AML-193 (cell line): ENCODE measurements at regions not wholly inside any gene's neighbourhood (a gene's known extent, or its start where the extent isn't known, plus 50 kb on each side); places are given as distances from the start of the nearest gene placed in this dataset.
"Not testable (repeated sequence)": the region's sequence is repeated elsewhere in the genome, so short reads cannot be mapped to it uniquely, and the experiment has no call there.

ENCODE experiments used
- DNase-seq, 2 experiments: peaks; one replicate each; lab custom pipeline; 2025; lab: John Stamatoyannopoulos, UW

DNA sequence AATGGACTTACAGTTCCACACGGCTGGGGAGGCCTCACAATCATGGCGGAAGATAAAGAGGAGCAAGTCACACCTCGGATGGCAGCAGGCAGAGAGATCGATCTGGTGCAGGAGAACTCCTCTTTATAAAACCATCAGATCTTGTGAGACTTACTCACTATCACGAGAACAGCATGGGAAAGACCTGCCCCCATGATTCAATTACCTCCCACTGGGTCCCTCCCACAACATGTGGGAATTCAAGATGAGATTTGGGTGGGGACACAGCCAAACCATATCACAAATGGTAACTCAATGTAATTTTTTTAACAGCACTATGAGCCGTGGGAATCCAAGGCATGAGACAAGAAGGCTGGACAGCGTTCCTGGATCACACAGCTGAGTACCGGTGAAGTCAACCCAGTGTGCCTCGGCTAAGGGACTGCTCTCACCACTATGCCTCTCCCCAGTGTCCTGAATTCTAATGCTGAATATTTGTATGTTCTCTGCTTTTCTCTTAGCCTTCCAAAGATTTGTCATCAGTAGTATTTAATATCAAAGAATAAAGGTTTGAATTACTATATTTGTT is 84.3 kb downstream of the IRS2 start:
- not testable (repeated sequence) for DNase-seq

DNA sequence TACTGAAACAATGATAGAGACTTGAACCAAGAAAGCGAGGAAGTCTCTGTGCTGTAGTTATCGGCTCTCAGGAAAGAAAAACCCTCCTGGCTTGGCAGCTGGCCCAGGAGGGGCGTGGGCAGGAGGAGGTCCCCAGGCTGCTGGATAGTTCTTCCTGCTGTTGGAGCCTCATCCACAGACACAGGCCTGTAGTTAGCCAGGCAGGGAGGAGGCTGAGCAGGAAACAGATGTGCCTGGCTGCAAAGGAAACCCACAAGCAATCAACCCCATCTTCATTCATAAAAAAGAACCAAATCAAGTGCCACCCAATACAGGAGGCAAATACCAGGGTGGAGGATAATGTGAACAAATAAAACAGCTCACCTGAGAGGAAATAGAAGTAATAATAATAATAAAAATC is 86.2 kb downstream of the IRS2 start:
- DNase-seq = peak; percentile 98 to 99

DNA sequence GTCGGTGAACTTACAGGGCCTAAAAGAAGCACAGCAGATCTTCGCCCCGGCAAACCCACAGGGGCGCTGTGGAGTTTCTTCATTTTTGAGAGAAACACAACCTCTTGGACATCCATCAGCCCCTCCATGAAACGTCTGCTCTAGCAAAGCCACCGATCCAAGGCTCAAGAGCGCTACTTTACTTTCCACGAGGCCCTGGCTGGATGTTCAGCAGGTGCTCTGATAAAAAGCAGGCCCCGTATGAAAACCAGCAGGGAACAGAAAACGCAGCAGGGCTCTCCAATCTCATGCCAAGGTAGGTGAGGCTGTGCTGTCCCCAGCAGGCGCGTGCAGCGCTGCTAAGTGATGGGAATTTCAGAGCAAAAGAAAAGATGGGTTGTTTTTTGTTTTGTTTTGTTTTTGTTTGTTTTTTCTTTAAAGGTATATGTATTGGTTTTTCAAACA is 86.7 kb downstream of the IRS2 start:
- DNase-seq = no peak

DNA sequence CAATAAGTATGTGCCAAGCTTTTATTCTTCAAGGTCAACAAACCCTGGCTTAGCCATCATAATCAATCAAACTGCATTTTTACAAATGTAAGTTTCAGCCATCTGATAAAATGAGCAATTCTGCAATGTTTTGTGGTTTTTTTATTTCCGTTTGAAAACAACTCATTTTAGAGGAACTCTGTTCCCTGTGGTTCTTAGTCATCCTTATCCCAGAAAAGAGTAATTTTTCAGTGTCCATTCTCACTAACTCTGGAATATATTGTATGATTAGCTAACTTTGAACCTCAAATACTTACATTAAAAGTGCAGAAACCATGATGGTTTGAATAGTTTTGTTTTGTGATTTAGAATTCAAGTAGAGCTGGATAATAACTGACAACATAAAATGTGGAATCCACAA is 87.6 kb downstream of the IRS2 start:
- peak; percentile 32 to 45 for DNase-seq

DNA sequence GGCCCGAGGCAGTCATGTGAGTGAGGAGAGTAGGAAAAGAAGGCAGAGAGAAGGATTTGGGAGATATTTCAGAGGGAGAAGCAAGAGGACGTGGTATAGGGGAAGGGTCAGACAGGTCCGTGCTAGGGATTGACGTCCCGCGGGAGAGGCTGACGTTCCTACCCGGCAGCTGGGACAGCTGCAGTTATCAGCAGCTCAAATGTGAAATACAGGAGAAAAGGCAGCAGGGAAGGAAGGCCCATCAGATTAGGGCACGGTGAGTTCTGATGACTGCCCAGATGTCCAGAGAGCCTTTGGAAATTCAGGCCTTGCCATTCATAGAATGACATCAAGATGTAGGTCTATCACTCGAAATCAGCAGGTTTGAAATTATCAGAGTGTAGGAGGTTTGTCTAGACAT is 88.4 kb downstream of the IRS2 start:
- no peak for DNase-seq

DNA sequence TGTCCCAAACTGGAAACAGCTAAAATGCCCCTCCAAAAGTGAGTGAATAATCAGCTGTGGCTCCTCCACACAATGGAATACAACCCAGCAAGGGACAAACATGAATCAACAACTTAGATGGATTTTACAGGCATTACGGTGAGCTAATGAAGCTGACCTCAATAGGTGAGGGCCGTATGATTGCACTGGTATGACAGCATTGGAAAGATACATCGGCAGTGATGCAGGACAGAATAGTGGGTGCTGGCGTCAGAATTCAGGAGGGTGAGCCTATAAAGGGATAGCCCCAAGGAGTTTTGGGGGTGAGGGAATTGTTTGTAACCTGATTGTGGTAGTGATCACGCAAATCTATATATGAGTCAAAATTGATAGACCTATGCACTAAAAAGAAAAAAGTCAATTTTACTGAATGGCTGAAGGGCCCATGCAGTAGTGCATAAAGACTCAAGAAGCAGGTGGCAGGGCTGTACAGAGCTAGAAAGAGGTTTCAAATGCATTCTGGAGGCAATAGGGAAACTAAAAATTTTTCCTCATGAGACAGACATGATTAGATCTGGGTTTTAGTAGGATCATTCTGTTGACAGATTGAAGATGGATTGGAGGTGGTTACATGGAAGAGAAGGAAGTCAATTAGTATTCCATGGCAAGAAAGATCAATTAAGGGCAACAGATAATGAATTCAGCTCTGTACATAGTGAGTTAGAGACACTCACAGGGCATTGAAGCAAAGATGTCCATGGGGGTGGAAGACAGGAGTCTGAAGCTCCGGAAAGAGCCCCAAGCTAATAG is 90.8 kb downstream of the IRS2 start:
- DNase-seq = no peak

DNA sequence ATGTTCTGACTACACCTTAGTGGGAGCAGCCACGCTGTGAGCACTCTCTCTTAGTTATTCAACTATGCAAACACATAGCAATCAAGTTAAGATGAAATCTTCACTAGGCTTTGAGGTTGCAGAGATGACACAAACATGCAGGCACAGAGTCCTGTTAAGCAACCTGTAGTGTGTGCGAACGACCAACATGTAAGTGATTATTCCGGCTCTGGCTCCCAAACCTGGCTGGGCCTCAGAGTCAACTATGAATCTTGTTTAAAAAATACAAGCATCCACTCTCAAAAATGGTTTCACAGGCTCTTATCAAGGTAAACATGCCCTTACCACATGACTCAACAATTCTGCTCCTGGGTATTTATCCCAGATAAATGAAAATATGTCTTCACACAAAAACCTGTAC is 91.4 kb downstream of the IRS2 start:
- DNase-seq = no peak

DNA sequence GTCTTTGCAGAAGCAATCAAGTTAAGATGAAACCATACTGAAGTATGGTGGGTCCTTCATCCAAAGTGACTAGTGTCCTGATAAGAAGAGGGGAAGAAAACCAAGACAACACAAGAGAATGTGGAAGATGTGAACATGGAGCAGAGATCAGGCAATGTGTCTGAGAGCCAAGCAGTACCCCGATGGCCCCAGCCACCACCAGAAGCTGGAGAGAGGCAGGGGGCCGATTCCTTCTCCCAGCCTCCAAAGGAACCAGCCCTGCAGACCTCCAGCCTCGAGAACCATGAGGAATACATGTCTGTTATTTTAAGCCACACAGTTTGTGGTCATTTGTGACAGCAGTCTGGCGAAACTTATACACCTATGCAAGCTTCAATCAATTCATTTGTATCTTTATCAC is 93.2 kb downstream of the IRS2 start:
- DNase-seq = no peak

DNA sequence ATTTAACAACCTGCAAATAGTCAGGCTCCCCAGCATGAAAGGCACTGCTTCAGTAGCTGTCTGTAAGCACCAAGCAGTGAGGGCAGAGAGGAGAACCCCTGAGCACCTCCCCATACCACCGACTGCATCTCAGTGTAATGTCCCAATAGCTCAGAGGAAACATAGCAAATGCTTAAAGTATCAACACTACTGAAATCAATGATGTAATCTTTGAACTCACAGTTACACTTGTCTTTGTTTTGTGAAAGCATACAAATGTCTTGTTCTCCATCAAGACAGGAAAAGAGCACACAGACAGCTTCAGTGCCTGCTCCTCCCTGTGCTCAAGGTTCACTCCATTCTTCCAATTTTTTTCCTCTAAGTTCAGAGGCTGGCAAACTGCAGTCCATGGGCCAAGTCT is 94.7 kb downstream of the IRS2 start:
- no peak for DNase-seq

DNA sequence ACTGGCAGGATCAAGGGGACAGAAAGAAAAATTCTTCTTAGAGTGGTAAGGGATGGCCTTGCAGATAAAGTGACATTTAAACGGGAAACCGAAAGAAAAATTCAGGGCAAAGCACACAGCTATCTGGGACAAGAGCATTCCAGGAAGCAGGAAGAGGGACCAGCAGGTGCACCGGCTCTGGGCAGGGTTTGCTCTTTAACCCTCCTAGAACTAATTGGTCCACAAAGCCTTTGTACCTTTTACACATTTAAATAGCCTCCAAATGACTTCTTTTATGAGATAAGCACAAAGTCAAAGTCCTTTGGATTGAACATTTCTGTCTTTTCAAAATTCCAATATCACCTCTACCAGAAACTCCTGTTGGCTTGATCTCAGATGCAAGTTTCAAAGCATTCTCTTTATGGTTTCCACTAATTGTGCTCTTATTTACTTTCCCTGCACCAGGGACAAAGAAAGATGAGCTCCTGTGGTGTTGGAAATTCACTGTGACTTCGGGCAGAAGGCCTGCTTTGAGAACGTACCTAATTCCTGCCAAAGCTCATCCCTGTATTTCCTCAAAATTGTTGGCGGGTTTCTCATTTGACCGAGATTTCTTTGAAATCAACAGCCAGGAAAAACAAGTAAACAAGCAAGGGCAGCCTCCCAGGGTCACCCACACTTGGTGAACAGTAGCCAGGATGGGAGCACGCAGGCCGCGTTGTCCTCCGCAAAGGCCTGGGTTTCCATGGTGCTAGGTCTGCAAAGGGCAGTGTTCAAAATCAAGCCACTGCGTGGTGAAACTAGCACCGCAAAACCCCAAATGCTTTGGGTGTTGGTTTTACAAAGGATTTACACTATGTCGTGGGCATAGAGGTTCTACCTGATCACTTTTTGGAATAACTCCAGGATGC is 98.6 kb downstream of the IRS2 start:
- no peak for DNase-seq

DNA sequence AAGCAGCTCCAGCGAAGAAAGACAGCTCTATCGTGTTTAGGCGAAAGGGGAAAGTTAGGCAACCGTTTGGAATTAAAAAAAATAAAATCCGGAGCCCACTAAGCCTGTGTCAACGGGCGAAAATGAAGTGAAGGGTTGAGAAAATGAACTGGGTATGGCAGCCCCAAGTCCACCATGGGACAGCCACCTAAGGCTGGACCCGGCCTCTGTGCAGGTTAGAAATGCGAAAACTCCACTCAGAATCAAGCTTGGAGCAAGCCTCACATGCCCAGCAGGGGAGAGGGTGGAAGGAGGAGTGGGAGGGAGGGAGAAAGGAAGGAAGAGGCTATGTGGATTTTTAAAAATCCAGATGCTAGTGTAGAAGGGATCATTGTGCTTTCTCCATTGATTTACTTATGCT is 101.2 kb downstream of the IRS2 start:
- DNase-seq = no peak

DNA sequence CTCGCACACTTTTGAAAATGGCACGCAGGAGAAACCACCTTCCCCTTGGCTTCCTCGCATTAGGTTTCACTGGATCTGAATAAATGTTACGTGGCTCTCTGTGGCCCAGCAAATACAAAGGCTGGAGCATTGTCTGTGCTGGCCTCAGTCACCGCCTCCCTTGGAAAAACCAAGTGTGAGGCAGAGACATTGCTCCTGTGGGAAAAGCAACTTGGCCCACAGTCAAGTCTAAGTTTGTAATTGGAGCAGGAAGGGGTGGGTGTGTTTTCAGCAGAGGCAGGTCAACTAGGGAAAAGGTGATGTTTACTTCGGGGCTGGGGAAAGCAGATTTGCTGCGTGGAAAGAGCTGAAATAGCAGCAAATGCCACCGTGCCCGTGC is 101.6 kb downstream of the IRS2 start:
- no peak for DNase-seq

DNA sequence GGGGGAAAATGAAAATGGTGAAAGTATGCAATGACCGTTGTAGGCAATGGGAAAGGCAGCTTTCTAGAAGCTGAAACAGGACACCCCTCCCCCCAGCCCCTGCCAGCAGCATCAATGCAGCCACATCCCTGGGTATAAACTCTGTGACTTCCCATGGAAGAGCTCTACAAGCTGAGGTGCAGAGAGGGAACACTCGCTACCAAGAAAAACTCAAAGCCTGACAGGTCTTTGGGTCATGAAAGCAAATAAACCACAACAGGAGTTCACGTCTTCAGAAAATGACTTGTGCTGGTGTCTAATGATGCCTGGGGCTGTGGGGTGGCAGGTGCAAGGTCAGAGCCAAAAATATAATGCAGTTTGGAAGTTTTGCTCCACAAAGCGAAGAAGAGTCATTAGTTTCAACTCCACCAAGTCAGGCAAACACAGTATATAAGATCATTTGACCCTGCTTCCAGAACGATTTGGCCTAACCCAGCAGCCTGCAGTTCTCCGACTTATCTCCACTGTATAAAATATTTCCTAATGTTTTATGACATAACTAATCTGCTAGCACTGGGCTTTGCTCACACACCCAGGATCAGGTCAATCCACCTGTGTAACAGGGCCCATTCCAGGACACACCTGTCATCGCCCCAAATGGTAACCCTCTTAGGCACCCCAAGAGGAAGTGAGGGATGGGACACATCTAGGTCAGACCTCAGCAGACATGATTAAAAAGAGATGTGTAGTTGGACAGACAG is 102.1 kb downstream of the IRS2 start:
- no peak for DNase-seq

DNA sequence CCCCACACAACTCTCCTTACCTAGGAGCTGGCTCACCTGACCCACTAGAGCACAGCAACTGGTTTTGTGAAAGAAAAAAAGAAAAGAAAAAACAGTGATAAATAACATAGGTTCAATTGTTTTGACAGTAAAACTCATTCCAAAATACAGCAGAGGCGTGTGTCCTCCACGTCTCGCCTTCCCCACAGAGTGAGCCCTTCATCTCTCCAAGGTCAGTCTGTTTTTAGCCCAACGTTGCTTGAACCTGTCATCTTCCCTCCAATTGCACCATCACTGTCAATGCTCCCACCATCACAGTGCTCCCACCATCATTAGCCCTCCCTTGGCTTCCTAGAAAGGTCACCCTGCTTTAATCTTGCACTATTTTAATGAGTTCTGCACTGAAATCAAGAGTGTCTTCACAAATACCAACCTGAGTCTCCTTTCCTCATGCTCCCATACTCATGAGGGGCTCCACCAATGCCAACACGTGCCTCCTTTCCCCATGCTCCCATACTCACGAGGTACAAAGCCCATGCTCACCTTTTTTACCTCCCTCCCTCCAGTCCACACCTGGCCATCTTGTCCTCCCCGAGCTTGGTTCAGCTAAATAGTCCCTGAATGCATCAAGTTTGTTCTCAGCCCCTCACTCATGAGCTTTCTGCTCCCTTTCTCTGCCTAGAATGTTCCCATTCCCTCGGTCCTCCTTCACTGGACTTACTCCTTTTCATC is 103.7 kb downstream of the IRS2 start:
- no peak for DNase-seq

DNA sequence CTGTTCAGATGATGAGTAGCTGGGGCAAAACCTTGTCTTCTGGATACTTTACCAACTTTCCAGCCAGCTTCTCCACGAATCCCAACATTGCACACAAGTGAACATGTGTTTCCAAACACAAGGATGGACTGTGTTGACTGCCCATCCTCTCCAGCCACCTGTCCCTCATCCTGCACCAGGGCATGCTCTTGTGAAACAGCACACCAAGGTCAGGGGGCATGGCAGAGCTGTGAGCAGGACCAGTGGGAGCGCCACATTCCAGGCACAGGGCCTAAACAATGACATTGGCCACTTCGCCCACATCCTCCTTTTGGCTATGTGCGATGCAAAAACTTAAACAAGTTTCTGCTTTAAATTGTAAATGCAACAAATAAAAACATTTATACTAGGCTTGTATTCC is 105.5 kb downstream of the IRS2 start:
- no peak for DNase-seq

DNA sequence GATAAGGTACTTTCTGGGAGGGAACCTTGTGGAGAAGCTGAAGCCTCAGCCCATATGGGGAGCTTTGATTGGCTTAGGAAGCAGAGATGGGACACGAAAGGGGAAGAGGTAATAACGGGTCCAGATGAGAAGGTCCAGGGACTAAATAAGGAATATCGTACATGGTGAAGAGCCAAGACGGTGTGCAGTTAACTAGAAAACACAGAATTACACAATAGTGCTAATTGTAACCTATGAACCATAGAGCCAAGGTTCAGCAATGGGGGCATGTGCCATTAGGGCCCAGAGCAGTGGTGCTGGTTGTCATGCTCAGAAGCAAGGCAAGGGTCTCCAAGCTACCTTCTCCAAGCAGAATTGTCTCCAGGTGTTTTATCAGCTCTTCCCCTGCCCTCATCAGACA is 106.1 kb downstream of the IRS2 start:
- DNase-seq = no peak

DNA sequence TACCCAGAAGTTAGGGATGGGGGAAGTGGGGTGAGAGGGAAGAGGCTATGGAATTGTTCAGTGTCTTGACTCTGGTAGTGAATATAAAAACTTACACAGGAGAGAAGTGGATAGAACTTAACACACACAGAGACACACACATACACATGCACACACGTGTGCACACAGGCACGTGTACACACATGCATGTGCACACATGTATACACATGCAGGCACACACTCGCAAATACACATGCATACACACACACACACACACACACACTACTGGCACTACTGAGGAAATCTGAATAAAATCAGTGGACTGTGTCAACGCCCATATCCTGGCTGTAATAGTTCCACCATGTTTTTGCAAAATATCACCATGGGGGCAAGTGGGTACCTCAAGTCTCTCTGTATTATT is 107.9 kb downstream of the IRS2 start:
- DNase-seq = no peak

DNA sequence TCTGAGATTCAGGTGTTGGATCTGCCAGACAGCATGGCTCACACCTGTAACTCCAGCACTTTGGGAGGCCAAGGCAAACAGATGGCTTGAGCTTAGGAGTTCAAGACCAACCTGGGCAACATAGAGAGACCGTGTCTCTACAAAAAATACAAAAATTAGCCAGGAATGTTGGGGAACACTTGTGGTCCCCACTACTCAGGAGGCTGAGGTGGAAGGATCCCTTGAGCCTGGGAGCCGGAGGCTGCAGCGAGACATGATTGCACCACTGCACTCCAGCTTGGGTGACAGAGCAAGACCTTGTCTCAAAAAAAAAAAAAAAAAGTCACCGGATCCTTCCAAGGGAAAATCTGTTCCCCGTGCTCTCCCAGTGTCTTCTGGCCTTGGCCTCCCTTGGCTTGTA is 109.2 kb downstream of the IRS2 start:
- no peak for DNase-seq

DNA sequence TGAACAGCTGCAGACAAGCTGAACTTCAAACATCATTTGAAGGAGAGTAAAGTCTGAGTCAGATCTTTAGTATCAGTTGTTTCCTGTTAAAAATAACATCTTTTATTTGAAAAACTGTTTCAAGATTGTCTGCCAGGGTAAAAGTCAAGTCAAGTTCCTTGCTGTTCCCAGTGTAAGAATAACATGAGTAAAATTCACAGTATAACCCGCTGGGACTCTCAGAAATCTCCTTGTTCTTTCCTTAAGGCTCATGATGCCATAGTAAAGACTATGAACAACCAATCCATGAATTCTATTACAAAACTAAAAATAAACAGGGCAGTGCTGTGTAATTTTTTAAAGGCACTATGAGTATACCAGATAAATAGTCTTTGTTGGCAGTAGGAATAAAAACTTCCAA is 112.9 kb downstream of the IRS2 start:
- DNase-seq = no peak

DNA sequence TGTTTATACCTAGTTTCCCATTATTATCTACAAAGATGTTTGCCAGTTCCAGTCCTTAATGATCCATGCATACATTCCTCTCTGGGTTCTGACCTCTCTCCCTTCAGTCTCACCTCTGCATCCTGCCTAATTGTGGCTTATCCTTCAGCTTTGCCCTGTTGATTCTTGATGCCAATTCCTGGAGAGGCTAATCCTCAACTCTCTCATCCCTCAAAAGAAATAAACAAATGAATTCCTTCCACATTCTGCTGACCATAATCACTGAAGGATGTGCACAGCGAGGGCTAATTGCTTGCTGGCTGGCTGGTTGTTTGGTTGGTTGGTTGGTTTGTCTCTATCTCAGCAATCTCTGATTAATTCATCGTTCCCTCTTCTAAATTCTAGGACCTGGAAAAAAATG is 113.8 kb downstream of the IRS2 start:
- no peak for DNase-seq

DNA sequence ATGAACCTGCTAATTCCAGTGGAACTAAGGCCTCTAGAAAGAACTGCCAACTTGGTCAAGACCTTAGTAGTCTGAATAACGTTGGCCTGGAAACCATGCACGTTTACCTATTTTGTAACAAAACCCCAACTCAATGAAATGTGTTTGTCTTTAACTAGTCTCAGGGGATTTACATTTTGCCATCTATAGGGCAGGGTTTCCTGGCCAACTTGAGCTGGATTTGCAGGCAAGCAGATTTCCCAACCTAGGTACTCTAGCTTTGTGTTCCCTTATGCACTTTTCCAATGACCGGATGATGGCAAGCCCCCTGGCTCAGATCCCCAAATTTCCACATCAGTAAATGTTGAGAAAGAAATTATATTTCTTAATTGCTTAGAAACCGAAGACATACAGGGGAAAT is 114.5 kb downstream of the IRS2 start:
- no peak for DNase-seq

DNA sequence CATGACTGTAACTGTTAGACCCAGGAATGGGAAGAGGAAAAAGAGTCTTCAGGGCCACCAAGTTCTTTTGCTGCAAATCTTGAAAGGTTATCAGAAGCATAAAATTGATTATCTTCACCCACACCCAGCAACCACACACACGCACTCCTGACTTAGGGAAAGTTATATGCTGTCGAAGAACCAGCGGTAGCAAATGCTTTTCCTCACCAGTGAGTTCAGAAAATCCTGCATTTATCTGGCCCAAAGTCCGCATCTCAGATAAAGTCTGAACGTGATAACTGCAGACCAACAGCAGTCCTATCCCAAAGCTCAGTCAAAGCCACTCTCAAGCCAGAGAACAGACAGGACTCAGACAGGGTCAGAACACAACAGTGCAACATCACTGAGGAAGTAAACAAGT is 115.6 kb downstream of the IRS2 start:
- DNase-seq = no peak
